Mesenchymal stem cell (in vitro differentiated cells and primary cell): ENCODE measurements at regions not wholly inside any gene's neighbourhood (a gene's known extent, or its start where the extent isn't known, plus 50 kb on each side); places are given as distances from the start of the nearest gene placed in this dataset.

Source experiments
- DNase-seq: peaks from one replicate; pipeline ENCODE4 v3.0.0-alpha.2; 2013
- H2AFZ ChIP-seq: one replicate; pipeline ENCODE4 v1.6.1; 2013; ENCODE audit warnings: low read depth, mild to moderate bottlenecking, control low read depth, inconsistent platforms, low read length, moderate library complexity
- H2AK5ac ChIP-seq: 2 replicates; pipeline ENCODE4 v1.6.1; 2013; ENCODE audit warnings: low read length, moderate library complexity, mild to moderate bottlenecking, inconsistent platforms; ENCODE audit not compliant: severe bottlenecking
- H2BK120ac ChIP-seq: one replicate; pipeline ENCODE4 v1.6.1; 2013; ENCODE audit warnings: low read depth, mild to moderate bottlenecking, inconsistent platforms, low read length, moderate library complexity
- H2BK12ac ChIP-seq, 2 experiments: one replicate each; pipeline ENCODE4 v1.6.1; 2013; ENCODE audit warnings: inconsistent platforms in 2 of 2, low read length in 2 of 2, mild to moderate bottlenecking in 2 of 2, moderate library complexity in 2 of 2, control low read depth in 1 of 2
- H2BK15ac ChIP-seq: one replicate; pipeline ENCODE4 v1.6.1; 2013; ENCODE audit warnings: mild to moderate bottlenecking, low read depth, inconsistent platforms; ENCODE audit not compliant: poor library complexity, severe bottlenecking
- H2BK5ac ChIP-seq: 2 replicates; pipeline ENCODE4 v1.6.1; 2013; ENCODE audit warnings: low read depth, mild to moderate bottlenecking, low read length, control low read depth, inconsistent platforms; ENCODE audit not compliant: poor library complexity, severe bottlenecking
- H3K14ac ChIP-seq, 2 experiments: one replicate each; pipeline ENCODE4 v1.6.1; 2013; ENCODE audit warnings: inconsistent platforms in 2 of 2, low read length in 2 of 2, control low read depth in 1 of 2, mild to moderate bottlenecking in 1 of 2, moderate library complexity in 1 of 2
- H3K18ac ChIP-seq, 2 experiments: one replicate each; pipeline ENCODE4 v1.6.1; 2013; ENCODE audit warnings: inconsistent platforms in 2 of 2, low read length in 2 of 2, control low read depth in 1 of 2, low read depth in 1 of 2, mild to moderate bottlenecking in 1 of 2
- H3K23ac ChIP-seq, 2 experiments: one replicate each; pipeline ENCODE4 v1.6.1; 2013; ENCODE audit warnings: inconsistent platforms in 2 of 2, low read length in 2 of 2, mild to moderate bottlenecking in 2 of 2, moderate library complexity in 2 of 2, control low read depth in 1 of 2
- H3K27ac ChIP-seq: 2 replicates; pipeline ENCODE4 v1.5.1; 2013; ENCODE audit warnings: mild to moderate bottlenecking, moderate library complexity, low read length, control low read depth, inconsistent platforms; ENCODE audit not compliant: poor library complexity, severe bottlenecking
- H3K27me3 ChIP-seq, 2 experiments: 2 replicates each; pipeline versions ENCODE4 v1.6.1 to v1.7.0; 2013; ENCODE audit warnings: low read length in 2 of 2, mild to moderate bottlenecking in 2 of 2, moderate library complexity in 2 of 2, control low read depth in 1 of 2, inconsistent platforms in 1 of 2; ENCODE audit not compliant: control insufficient read depth in 1 of 2, insufficient read depth in 1 of 2
- H3K36me3 ChIP-seq, 2 experiments: 2 replicates each; pipeline versions ENCODE4 v1.6.1 to v1.7.0; 2013; ENCODE audit warnings: low read length in 2 of 2, control low read depth in 1 of 2, inconsistent platforms in 1 of 2, low read depth in 1 of 2, mild to moderate bottlenecking in 1 of 2; ENCODE audit not compliant: insufficient read depth in 2 of 2, control insufficient read depth in 1 of 2
- H3K4ac ChIP-seq, 2 experiments: one replicate each; pipeline ENCODE4 v1.6.1; 2013; ENCODE audit warnings: inconsistent platforms in 2 of 2, low read length in 2 of 2, mild to moderate bottlenecking in 2 of 2, moderate library complexity in 2 of 2, control low read depth in 1 of 2, low read depth in 1 of 2
- H3K4me1 ChIP-seq: 2 replicates; pipeline ENCODE4 v1.6.1; 2013; ENCODE audit warnings: low read depth, low read length, control low read depth; ENCODE audit not compliant: control insufficient read depth, insufficient read depth
- H3K4me2 ChIP-seq: 2 replicates; pipeline ENCODE4 v1.6.1; 2013; ENCODE audit warnings: low read length, mild to moderate bottlenecking, inconsistent platforms; ENCODE audit not compliant: poor library complexity, severe bottlenecking
- H3K4me3 ChIP-seq, 2 experiments: 2 replicates each; pipeline versions ENCODE4 v1.5.1 to v1.7.0; 2013; ENCODE audit warnings: low read length in 2 of 2, mild to moderate bottlenecking in 2 of 2, control low read depth in 1 of 2, low read depth in 1 of 2; ENCODE audit not compliant: insufficient read depth in 1 of 2
- H3K79me1 ChIP-seq: replicated peaks from 2 replicates; pipeline ENCODE4 v1.6.1; 2013; ENCODE audit warnings: mild to moderate bottlenecking, control low read depth, low read length, inconsistent platforms; ENCODE audit not compliant: poor library complexity, severe bottlenecking
- H3K9ac ChIP-seq: 2 replicates; pipeline ENCODE4 v1.7.0; 2013; ENCODE audit warnings: mild to moderate bottlenecking, low read length, moderate library complexity
- H3K9me3 ChIP-seq: 2 replicates; pipeline ENCODE4 v1.7.0; 2013; ENCODE audit warnings: mild to moderate bottlenecking, low read length; ENCODE audit not compliant: control insufficient read depth
- H4K8ac ChIP-seq: one replicate; pipeline ENCODE4 v1.6.1; 2013; ENCODE audit warnings: inconsistent platforms, mild to moderate bottlenecking, low read length, moderate library complexity
- H4K91ac ChIP-seq: one replicate; pipeline ENCODE4 v1.6.1; 2013; ENCODE audit warnings: mild to moderate bottlenecking, low read length, inconsistent platforms
- WGBS: methylation state at CpG from one replicate; pipeline ENCODE4 v1.1.7; 2013; ENCODE audit warnings: mixed read lengths; 5-methylcytosine and 5-hydroxymethylcytosine counted together

DNA sequence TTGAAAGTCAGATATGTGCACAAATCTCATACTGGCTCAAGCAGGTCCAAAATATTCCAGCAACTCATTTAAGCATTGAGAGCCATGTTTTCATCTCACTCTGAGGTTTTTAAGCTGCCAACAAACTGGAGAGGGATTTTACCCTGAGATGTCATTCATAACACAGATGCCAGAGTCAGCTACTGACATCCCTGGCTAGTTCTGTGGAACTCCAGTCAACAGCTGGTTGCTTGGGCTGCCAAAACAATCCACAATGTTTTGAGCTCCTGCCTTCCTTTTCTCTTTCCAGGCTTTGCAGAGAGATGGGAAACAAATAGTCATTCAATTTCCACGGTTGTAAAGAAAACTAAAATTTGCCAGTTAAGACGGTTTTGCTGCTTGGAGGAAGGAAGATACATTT is 621.2 kb upstream of the FBXO33 start:
- 80% methylated on average over 2 of the region's 2 CpGs for WGBS
- Histone ChIP-seq H3K27ac (no peak overlapping the region), H3K14ac (no peak overlapping the region), H3K4ac (no peak overlapping the region), H3K79me1 (no peaks in the 10 kb centered on the region), H3K18ac (no peak overlapping the region), H3K27me3 (no peaks in the 10 kb centered on the region), H3K4me1 (no peaks in the 10 kb centered on the region), H3K9me3 (no peaks in the 10 kb centered on the region), H2AFZ (no peak overlapping the region), H4K8ac (no peak overlapping the region), H2BK5ac (no peak overlapping the region), H3K4me2 (no peak overlapping the region), H3K36me3 (no peaks in the 10 kb centered on the region), H2BK120ac (no peak overlapping the region), H3K4me3 (no peak overlapping the region), H2BK15ac (no peak overlapping the region), H3K23ac (no peak overlapping the region), H3K9ac (no peak overlapping the region), H2BK12ac (no peak overlapping the region), H4K91ac (no peak overlapping the region), H2AK5ac (no peak overlapping the region)
- DNase-seq: no peak

DNA sequence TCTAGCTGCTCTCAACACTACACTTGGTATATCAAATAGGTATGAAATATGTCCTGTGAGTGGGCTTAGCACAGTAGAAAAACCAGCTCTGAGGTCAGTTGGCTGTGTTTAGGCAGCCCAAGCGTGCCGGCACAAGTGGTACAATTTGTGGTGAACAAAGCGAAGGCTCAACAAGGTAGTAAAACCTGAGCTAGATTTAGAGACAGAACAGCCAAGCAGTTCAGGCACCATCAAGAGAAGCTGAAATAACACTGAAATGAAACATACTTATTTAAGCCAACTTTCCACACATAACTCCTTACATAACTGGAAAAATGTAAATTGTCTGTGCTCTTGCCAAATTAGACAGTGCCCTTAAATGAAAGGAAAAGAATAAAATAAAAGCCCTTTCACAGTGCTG is 596.8 kb upstream of the FBXO33 start:
- H3K27ac ChIP-seq: no peak overlapping the region
- no peak overlapping the region for H2BK120ac ChIP-seq
- H3K79me1 ChIP-seq: no peaks in the 10 kb centered on the region
- no peak overlapping the region for H2AFZ ChIP-seq
- 96% methylated on average over 3 of the region's 3 CpGs for WGBS
- no peaks in the 10 kb centered on the region for H3K36me3 ChIP-seq
- no peak overlapping the region for H3K14ac ChIP-seq
- H3K4me2 ChIP-seq: no peak overlapping the region
- no peak overlapping the region for H2AK5ac ChIP-seq
- no peaks in the 10 kb centered on the region for H3K27me3 ChIP-seq
- H3K18ac ChIP-seq: no peak overlapping the region
- DNase-seq: no peak
- H2BK15ac ChIP-seq: no peak overlapping the region
- no peak overlapping the region for H2BK5ac ChIP-seq
- H3K23ac ChIP-seq: no peak overlapping the region
- H4K8ac ChIP-seq: no peak overlapping the region
- H3K9ac ChIP-seq: no peak overlapping the region
- no peak overlapping the region for H2BK12ac ChIP-seq
- no peaks in the 10 kb centered on the region for H3K4me1 ChIP-seq
- no peak overlapping the region for H3K4me3 ChIP-seq
- H4K91ac ChIP-seq: no peak overlapping the region
- H3K4ac ChIP-seq: no peak overlapping the region
- no peaks in the 10 kb centered on the region for H3K9me3 ChIP-seq

DNA sequence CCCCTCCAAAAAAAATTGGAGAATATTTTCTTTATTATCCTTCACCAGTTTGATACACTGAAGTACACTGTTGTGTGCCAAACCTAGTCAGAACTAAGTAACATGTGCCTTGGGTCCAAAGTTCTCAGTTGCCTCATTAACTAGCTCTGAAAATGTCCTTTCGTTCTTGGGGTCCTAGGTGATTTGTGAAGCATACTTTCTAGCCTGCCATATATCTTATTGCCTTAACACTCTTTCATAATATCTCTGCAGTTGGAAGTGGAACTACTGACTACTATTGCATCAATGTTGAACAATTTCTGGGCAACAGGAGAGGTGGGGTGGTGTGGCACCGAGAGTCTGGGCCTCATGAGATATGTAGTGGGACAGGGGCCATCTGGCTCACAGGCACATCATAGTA is 592.9 kb upstream of the FBXO33 start:
- Histone ChIP-seq H3K14ac (no peak overlapping the region), H3K36me3 (no peaks in the 10 kb centered on the region), H4K91ac (no peak overlapping the region), H2AK5ac (no peak overlapping the region), H3K4ac (no peak overlapping the region), H2BK12ac (no peak overlapping the region), H2AFZ (no peak overlapping the region), H3K9ac (no peak overlapping the region), H3K4me3 (no peak overlapping the region), H3K27me3 (no peaks in the 10 kb centered on the region), H3K79me1 (no peaks in the 10 kb centered on the region), H2BK5ac (no peak overlapping the region), H3K4me2 (no peak overlapping the region), H2BK15ac (no peak overlapping the region), H3K4me1 (no peaks in the 10 kb centered on the region), H4K8ac (no peak overlapping the region), H3K23ac (no peak overlapping the region), H3K9me3 (no peaks in the 10 kb centered on the region), H3K18ac (no peak overlapping the region), H2BK120ac (no peak overlapping the region), H3K27ac (no peak overlapping the region)
- WGBS: 100% methylated on average over 1 of the region's 2 CpGs
- no peak for DNase-seq

DNA sequence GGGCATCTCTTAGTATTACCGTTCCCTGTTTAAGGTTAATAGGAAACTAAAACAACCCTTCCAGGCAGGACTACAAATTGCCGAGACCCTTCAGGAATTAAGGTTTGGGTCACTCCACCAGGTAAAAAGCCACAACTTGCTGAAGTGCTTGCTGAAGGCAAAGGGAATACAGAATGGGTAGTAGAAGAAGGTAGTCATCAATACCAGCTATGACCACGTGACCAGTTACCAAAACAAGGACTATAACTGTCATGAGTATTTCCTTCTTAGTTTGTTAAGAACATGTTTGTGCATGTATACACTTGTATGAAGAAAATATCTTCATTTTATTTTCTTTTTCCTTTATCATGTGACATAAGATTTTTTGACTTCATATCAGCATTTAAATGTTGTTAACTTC is 578.7 kb upstream of the FBXO33 start:
- H3K9me3 ChIP-seq: no peaks in the 10 kb centered on the region
- H3K18ac ChIP-seq: no peak overlapping the region
- no peak overlapping the region for H3K23ac ChIP-seq
- H3K14ac ChIP-seq: no peak overlapping the region
- H2BK5ac ChIP-seq: no peak overlapping the region
- H3K4ac ChIP-seq: no peak overlapping the region
- no peak overlapping the region for H2BK12ac ChIP-seq
- no peak overlapping the region for H4K8ac ChIP-seq
- H3K79me1 ChIP-seq: no peaks in the 10 kb centered on the region
- H3K36me3 ChIP-seq: no peaks in the 10 kb centered on the region
- no peak overlapping the region for H2BK15ac ChIP-seq
- no peak overlapping the region for H2AFZ ChIP-seq
- no peak overlapping the region for H2AK5ac ChIP-seq
- H3K4me1 ChIP-seq: no peaks in the 10 kb centered on the region
- H3K4me2 ChIP-seq: no peak overlapping the region
- no peak overlapping the region for H2BK120ac ChIP-seq
- no peak overlapping the region for H4K91ac ChIP-seq
- WGBS: 96% methylated on average over 2 of the region's 3 CpGs
- H3K27ac ChIP-seq: no peak overlapping the region
- H3K27me3 ChIP-seq: no peaks in the 10 kb centered on the region
- H3K9ac ChIP-seq: no peak overlapping the region
- H3K4me3 ChIP-seq: no peak overlapping the region
- DNase-seq: no peak
